GM23338 (cell line): ENCODE measurements at regions not wholly inside any gene's neighbourhood (a gene's known extent, or its start where the extent isn't known, plus 50 kb on each side); places are given as distances from the start of the nearest gene placed in this dataset.

Source experiments
- ATAC-seq: fragments of 200-7000 bp; cut with Tn5 transposase; 3 replicates; pipeline ENCODE4 v1.9.1; 2020
- DNase-seq: peaks from one replicate; pipeline ENCODE4 v3.0.0-alpha.2; 2015; ENCODE audit warnings: low spot score
- H2AFZ ChIP-seq: fragments of 200-600 bp; sonication (generic); 2 replicates; pipeline ENCODE4 v1.8.0; 2016; ENCODE audit warnings: antibody characterized with exemption, mild to moderate bottlenecking, moderate library complexity
- H3F3A ChIP-seq: fragments of 200-600 bp; sonication (generic); replicated peaks from 2 replicates; pipeline ENCODE4 v1.8.0; 2017; ENCODE audit warnings: antibody characterized with exemption, mixed run types, low read depth
- H3K27ac ChIP-seq: fragments of 200-600 bp; sonication (generic); 2 replicates; pipeline ENCODE4 v1.6.1; 2016; ENCODE audit warnings: low read depth
- H3K27me3 ChIP-seq: fragments of 200-600 bp; sonication (generic); 2 replicates; pipeline ENCODE4 v1.8.0; 2016; ENCODE audit warnings: mild to moderate bottlenecking, mixed run types, moderate library complexity; ENCODE audit not compliant: insufficient read depth
- H3K36me3 ChIP-seq: fragments of 200-600 bp; sonication (generic); 2 replicates; pipeline ENCODE4 v1.8.0; 2016; ENCODE audit warnings: mild to moderate bottlenecking; ENCODE audit not compliant: insufficient read depth
- H3K4me1 ChIP-seq: fragments of 200-600 bp; sonication (generic); 2 replicates; pipeline ENCODE4 v1.8.0; 2016; ENCODE audit warnings: mild to moderate bottlenecking, moderate library complexity; ENCODE audit not compliant: insufficient read depth
- H3K4me2 ChIP-seq: fragments of 200-600 bp; sonication (generic); 2 replicates; pipeline ENCODE4 v1.7.1; 2017; ENCODE audit warnings: mixed run types
- H3K4me3 ChIP-seq: fragments of 200-600 bp; sonication (generic); 2 replicates; pipeline ENCODE4 v1.6.1; 2016; ENCODE audit warnings: mixed run types
- H3K79me2 ChIP-seq: fragments of 200-600 bp; sonication (generic); replicated peaks from 2 replicates; pipeline ENCODE4 v1.8.0; 2017; ENCODE audit warnings: mild to moderate bottlenecking; ENCODE audit not compliant: insufficient read depth
- H3K9me2 ChIP-seq: fragments of 200-600 bp; sonication (generic); 2 replicates; pipeline ENCODE4 v1.8.0; 2017; ENCODE audit not compliant: insufficient read depth
- H4K20me1 ChIP-seq: fragments of 200-600 bp; sonication (generic); replicated peaks from 2 replicates; pipeline ENCODE4 v1.8.0; 2017; ENCODE audit warnings: mild to moderate bottlenecking; ENCODE audit not compliant: insufficient read depth
- H3K27ac Mint-ChIP-seq: 2 replicates; pipeline ENCODE4 v1.8.0; 2020; ENCODE audit warnings: inconsistent platforms, mild to moderate bottlenecking, moderate library complexity, mixed read lengths
- H3K27me3 Mint-ChIP-seq: 3 replicates; pipeline ENCODE4 v1.8.0; 2022; ENCODE audit warnings: low read depth, mild to moderate bottlenecking, moderate library complexity, mixed read lengths, inconsistent platforms; ENCODE audit not compliant: insufficient read depth, poor library complexity
- H3K36me3 Mint-ChIP-seq: 3 replicates; pipeline ENCODE4 v1.8.0; 2021; ENCODE audit warnings: low read depth, mild to moderate bottlenecking, inconsistent platforms, moderate library complexity, mixed read lengths
- H3K4me1 Mint-ChIP-seq: 3 replicates; pipeline ENCODE4 v1.8.0; 2020; ENCODE audit warnings: mild to moderate bottlenecking, inconsistent platforms, mixed read lengths
- H3K4me3 Mint-ChIP-seq: 3 replicates; pipeline ENCODE4 v1.8.0; 2021; ENCODE audit warnings: moderate library complexity, mild to moderate bottlenecking, inconsistent platforms, mixed read lengths
- H3K9me3 Mint-ChIP-seq: 3 replicates; pipeline ENCODE4 v1.8.0; 2020; ENCODE audit warnings: moderate library complexity, mild to moderate bottlenecking, inconsistent platforms, mixed read lengths
- CREB1 ChIP-seq: fragments of 250-450 bp; sonication (Bioruptor Pico); IDR thresholded peaks from 2 replicates; pipeline ENCODE4 v1.5.0; 2020; ENCODE audit warnings: low read depth, mild to moderate bottlenecking, moderate library complexity
- EZH2 ChIP-seq: fragments of 200-600 bp; sonication (generic); IDR thresholded peaks from one replicate; pipeline ENCODE4 v1.8.0; 2017; ENCODE audit warnings: antibody characterized with exemption, mild to moderate bottlenecking, low read depth; ENCODE audit not compliant: unreplicated experiment
- EZH2phosphoT487 ChIP-seq: fragments of 200-600 bp; sonication (generic); IDR thresholded peaks from one replicate; pipeline ENCODE4 v1.8.1; 2018; ENCODE audit warnings: antibody characterized with exemption; ENCODE audit not compliant: unreplicated experiment
- JUNB ChIP-seq: IDR thresholded peaks from one replicate; pipeline ENCODE4 v1.6.1; 2016; ENCODE audit warnings: antibody characterized with exemption; ENCODE audit not compliant: unreplicated experiment
- NANOG ChIP-seq: IDR thresholded peaks from 2 replicates; pipeline ENCODE4 v1.6.1; 2016; ENCODE audit warnings: antibody characterized with exemption, borderline replicate concordance
- POLR2AphosphoS5 ChIP-seq: IDR thresholded peaks from 2 replicates; pipeline ENCODE4 v1.6.1; 2016; ENCODE audit warnings: antibody characterized with exemption, low read depth
- REST ChIP-seq: IDR thresholded peaks from one replicate; pipeline ENCODE4 v1.6.1; 2018; ENCODE audit warnings: antibody characterized with exemption; ENCODE audit not compliant: unreplicated experiment
- STAT1 ChIP-seq: IDR thresholded peaks from one replicate; pipeline ENCODE4 v1.6.1; 2016; ENCODE audit warnings: antibody characterized with exemption; ENCODE audit not compliant: unreplicated experiment
- ZNF114 ChIP-seq: fragments of 250-450 bp; sonication (Bioruptor Pico); IDR thresholded peaks from 2 replicates; pipeline ENCODE4 v1.5.0; 2020; ENCODE audit warnings: mild to moderate bottlenecking, moderate library complexity
- ZNF331 ChIP-seq: fragments of 250-450 bp; sonication (Bioruptor Pico); IDR thresholded peaks from 2 replicates; pipeline ENCODE4 v1.5.0; 2020; ENCODE audit warnings: low read depth, mild to moderate bottlenecking, moderate library complexity
- TF ChIP-seq, protein P1 (sequence below): IDR thresholded peaks from 2 replicates; pipeline ENCODE4 v1.6.1; 2016; ENCODE audit warnings: antibody characterized with exemption
- TF ChIP-seq, protein P2 (sequence below): fragments of 250-450 bp; sonication (Bioruptor Pico); IDR thresholded peaks from 2 replicates; pipeline ENCODE4 v1.5.0; 2020; ENCODE audit warnings: mild to moderate bottlenecking, moderate library complexity
- TF ChIP-seq, protein P3 (sequence below), 2 experiments: fragments of 200-600 bp in 1 of 2; sonication (generic) in 1 of 2; conservative IDR thresholded peaks; 2 replicates each; pipeline versions ENCODE4 v1.5.1 to v1.6.1; 2016 to 2017; ENCODE audit warnings: antibody characterized with exemption in 2 of 2, low read depth in 2 of 2, mild to moderate bottlenecking in 2 of 2, moderate library complexity in 1 of 2

DNA sequence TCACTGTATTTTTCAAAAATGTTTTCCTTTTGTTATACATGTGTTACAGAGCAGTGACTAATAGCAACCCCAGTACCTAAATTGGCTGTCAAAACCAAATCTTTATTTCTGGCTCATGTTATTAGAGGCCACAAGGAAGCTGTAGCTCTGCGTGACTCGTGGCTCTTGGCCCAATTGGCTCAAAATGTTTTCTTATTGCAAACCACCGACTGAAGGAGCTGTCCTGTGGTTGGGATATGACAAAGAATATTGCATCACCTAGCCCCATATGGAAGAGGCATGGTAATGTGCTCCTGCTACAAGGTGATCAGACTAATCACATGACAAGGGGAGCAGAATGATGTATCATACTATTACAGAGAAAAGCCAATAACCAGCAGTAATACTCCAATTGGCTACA is 1058.5 kb downstream of the CBLN2 start:
- DNase-seq, result no peak
- H3K27ac Mint-ChIP-seq, result no peak overlapping the region
- peaks cover 13% of the 10 kb centered on the region; the same call in 2 of the 3 replicates for H3K36me3 Mint-ChIP-seq
- ATAC-seq, result no peak
- H3K4me3 Mint-ChIP-seq, result no peak overlapping the region
- no peak overlapping the region for H3K4me3 ChIP-seq
- H3F3A ChIP-seq, result no peaks in the 10 kb centered on the region
- H3K4me2 ChIP-seq, result no peak overlapping the region
- peaks cover 6% of the 10 kb centered on the region; the same call in 1 of the 2 replicates for H3K36me3 ChIP-seq
- no peaks in the 10 kb centered on the region for H3K4me1 Mint-ChIP-seq
- no peaks in the 10 kb centered on the region for H3K27me3 ChIP-seq
- H2AFZ ChIP-seq, result no peak overlapping the region
- no peaks in the 10 kb centered on the region for H3K27me3 Mint-ChIP-seq
- no peaks in the 10 kb centered on the region for H4K20me1 ChIP-seq
- no peaks in the 10 kb centered on the region for H3K4me1 ChIP-seq
- H3K79me2 ChIP-seq, result no peaks in the 10 kb centered on the region
- H3K9me3 Mint-ChIP-seq, result peaks cover 90% of the 10 kb centered on the region
- no peaks in the 10 kb centered on the region for H3K9me2 ChIP-seq
- no peak overlapping the region for H3K27ac ChIP-seq
- TF ChIP-seq NANOG, result no peak
- TF ChIP-seq POLR2AphosphoS5, result no peak
- TF ChIP-seq ZNF114, result no peak
- no peak for TF ChIP-seq EZH2phosphoT487
- no peak for TF ChIP-seq REST
- no peak for TF ChIP-seq ZNF331 (CRISPR knock-in tag)
- TF ChIP-seq, protein P1, sequence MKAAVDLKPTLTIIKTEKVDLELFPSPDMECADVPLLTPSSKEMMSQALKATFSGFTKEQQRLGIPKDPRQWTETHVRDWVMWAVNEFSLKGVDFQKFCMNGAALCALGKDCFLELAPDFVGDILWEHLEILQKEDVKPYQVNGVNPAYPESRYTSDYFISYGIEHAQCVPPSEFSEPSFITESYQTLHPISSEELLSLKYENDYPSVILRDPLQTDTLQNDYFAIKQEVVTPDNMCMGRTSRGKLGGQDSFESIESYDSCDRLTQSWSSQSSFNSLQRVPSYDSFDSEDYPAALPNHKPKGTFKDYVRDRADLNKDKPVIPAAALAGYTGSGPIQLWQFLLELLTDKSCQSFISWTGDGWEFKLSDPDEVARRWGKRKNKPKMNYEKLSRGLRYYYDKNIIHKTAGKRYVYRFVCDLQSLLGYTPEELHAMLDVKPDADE, result no peak
- no peak for TF ChIP-seq CREB1
- TF ChIP-seq JUNB, result no peak
- no peak for TF ChIP-seq STAT1
- TF ChIP-seq EZH2, result no peak
- TF ChIP-seq, protein P2, sequence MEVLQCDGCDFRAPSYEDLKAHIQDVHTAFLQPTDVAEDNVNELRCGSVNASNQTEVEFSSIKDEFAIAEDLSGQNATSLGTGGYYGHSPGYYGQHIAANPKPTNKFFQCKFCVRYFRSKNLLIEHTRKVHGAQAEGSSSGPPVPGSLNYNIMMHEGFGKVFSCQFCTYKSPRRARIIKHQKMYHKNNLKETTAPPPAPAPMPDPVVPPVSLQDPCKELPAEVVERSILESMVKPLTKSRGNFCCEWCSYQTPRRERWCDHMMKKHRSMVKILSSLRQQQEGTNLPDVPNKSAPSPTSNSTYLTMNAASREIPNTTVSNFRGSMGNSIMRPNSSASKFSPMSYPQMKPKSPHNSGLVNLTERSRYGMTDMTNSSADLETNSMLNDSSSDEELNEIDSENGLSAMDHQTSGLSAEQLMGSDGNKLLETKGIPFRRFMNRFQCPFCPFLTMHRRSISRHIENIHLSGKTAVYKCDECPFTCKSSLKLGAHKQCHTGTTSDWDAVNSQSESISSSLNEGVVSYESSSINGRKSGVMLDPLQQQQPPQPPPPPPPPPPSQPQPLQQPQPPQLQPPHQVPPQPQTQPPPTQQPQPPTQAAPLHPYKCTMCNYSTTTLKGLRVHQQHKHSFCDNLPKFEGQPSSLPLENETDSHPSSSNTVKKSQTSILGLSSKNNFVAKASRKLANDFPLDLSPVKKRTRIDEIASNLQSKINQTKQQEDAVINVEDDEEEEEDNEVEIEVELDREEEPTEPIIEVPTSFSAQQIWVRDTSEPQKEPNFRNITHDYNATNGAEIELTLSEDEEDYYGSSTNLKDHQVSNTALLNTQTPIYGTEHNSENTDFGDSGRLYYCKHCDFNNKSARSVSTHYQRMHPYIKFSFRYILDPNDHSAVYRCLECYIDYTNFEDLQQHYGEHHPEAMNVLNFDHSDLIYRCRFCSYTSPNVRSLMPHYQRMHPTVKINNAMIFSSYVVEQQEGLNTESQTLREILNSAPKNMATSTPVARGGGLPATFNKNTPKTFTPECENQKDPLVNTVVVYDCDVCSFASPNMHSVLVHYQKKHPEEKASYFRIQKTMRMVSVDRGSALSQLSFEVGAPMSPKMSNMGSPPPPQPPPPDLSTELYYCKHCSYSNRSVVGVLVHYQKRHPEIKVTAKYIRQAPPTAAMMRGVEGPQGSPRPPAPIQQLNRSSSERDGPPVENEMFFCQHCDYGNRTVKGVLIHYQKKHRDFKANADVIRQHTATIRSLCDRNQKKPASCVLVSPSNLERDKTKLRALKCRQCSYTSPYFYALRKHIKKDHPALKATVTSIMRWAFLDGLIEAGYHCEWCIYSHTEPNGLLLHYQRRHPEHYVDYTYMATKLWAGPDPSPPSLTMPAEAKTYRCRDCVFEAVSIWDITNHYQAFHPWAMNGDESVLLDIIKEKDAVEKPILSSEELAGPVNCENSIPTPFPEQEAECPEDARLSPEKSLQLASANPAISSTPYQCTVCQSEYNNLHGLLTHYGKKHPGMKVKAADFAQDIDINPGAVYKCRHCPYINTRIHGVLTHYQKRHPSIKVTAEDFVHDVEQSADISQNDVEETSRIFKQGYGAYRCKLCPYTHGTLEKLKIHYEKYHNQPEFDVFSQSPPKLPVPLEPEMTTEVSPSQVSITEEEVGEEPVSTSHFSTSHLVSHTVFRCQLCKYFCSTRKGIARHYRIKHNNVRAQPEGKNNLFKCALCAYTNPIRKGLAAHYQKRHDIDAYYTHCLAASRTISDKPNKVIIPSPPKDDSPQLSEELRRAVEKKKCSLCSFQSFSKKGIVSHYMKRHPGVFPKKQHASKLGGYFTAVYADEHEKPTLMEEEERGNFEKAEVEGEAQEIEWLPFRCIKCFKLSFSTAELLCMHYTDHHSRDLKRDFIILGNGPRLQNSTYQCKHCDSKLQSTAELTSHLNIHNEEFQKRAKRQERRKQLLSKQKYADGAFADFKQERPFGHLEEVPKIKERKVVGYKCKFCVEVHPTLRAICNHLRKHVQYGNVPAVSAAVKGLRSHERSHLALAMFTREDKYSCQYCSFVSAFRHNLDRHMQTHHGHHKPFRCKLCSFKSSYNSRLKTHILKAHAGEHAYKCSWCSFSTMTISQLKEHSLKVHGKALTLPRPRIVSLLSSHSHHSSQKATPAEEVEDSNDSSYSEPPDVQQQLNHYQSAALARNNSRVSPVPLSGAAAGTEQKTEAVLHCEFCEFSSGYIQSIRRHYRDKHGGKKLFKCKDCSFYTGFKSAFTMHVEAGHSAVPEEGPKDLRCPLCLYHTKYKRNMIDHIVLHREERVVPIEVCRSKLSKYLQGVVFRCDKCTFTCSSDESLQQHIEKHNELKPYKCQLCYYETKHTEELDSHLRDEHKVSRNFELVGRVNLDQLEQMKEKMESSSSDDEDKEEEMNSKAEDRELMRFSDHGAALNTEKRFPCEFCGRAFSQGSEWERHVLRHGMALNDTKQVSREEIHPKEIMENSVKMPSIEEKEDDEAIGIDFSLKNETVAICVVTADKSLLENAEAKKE, result no peak
- TF ChIP-seq, protein P3, sequence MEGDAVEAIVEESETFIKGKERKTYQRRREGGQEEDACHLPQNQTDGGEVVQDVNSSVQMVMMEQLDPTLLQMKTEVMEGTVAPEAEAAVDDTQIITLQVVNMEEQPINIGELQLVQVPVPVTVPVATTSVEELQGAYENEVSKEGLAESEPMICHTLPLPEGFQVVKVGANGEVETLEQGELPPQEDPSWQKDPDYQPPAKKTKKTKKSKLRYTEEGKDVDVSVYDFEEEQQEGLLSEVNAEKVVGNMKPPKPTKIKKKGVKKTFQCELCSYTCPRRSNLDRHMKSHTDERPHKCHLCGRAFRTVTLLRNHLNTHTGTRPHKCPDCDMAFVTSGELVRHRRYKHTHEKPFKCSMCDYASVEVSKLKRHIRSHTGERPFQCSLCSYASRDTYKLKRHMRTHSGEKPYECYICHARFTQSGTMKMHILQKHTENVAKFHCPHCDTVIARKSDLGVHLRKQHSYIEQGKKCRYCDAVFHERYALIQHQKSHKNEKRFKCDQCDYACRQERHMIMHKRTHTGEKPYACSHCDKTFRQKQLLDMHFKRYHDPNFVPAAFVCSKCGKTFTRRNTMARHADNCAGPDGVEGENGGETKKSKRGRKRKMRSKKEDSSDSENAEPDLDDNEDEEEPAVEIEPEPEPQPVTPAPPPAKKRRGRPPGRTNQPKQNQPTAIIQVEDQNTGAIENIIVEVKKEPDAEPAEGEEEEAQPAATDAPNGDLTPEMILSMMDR (conservative IDR thresholded peaks at IDR 0.05; ENCODE audit: low read depth in 2 of 2), result no peak
